ENCODE measurements at regions not wholly inside any gene's neighbourhood (a gene's known extent, or its start where the extent isn't known, plus 50 kb on each side); places are given as distances from the start of the nearest gene placed in this dataset.

GRCh38 chr3:194775266-194775665, 89.6 kb downstream of the FAM43A start:
- H3K4me3 ChIP-seq (ENCODE audit: low read length) = no peak overlapping the region
- DNase-seq = no peak
- no peaks in the 10 kb centered on the region for H3K27me3 ChIP-seq (ENCODE audit: low read length)
- no peaks in the 10 kb centered on the region for H3K9me3 ChIP-seq (ENCODE audit: low read length)
- H3K4me1 ChIP-seq (ENCODE audit: low read length) = peaks cover 18% of the 10 kb centered on the region
- H4K20me1 ChIP-seq (ENCODE audit: insufficient read depth, low read depth, low read length) = no peaks in the 10 kb centered on the region
- no peaks in the 10 kb centered on the region for H3K79me2 ChIP-seq (ENCODE audit: low read length)
- H3K27ac ChIP-seq (ENCODE audit: low read length) = no peak overlapping the region
- H3K9me2 ChIP-seq (replicated peaks; ENCODE audit: insufficient read depth, low read length) = no peaks in the 10 kb centered on the region
- H3K4me2 ChIP-seq (ENCODE audit: low read depth, low read length, poor library complexity, severe bottlenecking) = no peak overlapping the region
- H2AFZ ChIP-seq (ENCODE audit: low read length) = no peak overlapping the region
- no peaks in the 10 kb centered on the region for H3K36me3 ChIP-seq (ENCODE audit: insufficient read depth, low read length)
- no peak overlapping the region for H3K9ac ChIP-seq (ENCODE audit: low read length)

DNA sequence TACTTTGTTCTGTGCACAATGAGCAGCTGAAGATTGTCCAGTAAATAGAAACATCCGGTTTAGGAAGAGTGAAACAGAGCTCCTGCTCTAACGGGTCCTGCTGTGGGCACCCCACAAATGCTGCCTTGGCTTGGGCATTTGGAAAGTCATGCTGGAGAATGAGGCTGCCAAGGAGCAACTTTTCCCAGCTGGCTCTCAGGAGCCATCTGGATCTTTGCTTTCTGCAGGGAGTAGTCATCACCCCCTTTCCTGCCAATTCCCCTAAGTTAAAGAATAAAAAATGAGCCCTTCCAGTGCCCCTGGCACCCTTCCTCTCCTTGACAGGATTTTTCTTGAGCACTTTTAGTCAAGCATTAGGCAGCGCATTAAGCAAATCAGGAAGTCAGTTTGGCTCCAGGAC, 90.0 kb downstream of the FAM43A start:
- no peak overlapping the region for H3K4me2 ChIP-seq (ENCODE audit: low read depth, low read length, poor library complexity, severe bottlenecking)
- H3K36me3 ChIP-seq (ENCODE audit: insufficient read depth, low read length) = no peaks in the 10 kb centered on the region
- no peaks in the 10 kb centered on the region for H3K79me2 ChIP-seq (ENCODE audit: low read length)
- H3K9me3 ChIP-seq (ENCODE audit: low read length) = no peaks in the 10 kb centered on the region
- H3K4me3 ChIP-seq (ENCODE audit: low read length) = no peak overlapping the region
- no peak overlapping the region for H2AFZ ChIP-seq (ENCODE audit: low read length)
- no peak for DNase-seq
- H3K27ac ChIP-seq (ENCODE audit: low read length) = no peak overlapping the region
- no peaks in the 10 kb centered on the region for H4K20me1 ChIP-seq (ENCODE audit: insufficient read depth, low read depth, low read length)
- no peaks in the 10 kb centered on the region for H3K9me2 ChIP-seq (replicated peaks; ENCODE audit: insufficient read depth, low read length)
- H3K4me1 ChIP-seq (ENCODE audit: low read length) = peaks cover 18% of the 10 kb centered on the region
- H3K27me3 ChIP-seq (ENCODE audit: low read length) = no peaks in the 10 kb centered on the region
- H3K9ac ChIP-seq (ENCODE audit: low read length) = no peak overlapping the region

DNA sequence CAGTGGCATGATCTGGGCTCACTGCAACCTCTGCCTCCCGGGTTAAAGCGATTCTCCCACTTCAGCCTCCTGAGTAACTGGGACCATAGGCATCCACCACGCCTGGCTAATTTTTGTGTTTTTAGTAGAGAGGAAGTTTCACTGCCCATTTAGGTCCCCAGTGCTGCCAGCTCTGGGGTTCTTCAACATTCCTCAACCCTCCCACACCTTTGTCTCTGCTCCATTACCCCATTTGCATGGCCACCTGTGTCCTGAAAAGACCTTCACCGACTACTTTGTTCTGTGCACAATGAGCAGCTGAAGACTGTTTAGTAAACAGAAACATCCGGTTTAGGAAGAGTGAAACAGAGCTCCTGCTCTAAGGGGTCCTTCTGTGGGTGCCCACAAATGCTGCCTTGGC, 92.0 kb downstream of the FAM43A start:
- Histone ChIP-seq H3K4me1 (ENCODE audit: low read length) (peaks cover 17% of the 10 kb centered on the region), H4K20me1 (ENCODE audit: insufficient read depth, low read depth, low read length) (no peaks in the 10 kb centered on the region), H3K4me3 (ENCODE audit: low read length) (no peak overlapping the region), H3K27me3 (ENCODE audit: low read length) (no peaks in the 10 kb centered on the region), H3K9ac (ENCODE audit: low read length) (no peak overlapping the region), H3K36me3 (ENCODE audit: insufficient read depth, low read length) (no peaks in the 10 kb centered on the region), H3K9me3 (ENCODE audit: low read length) (no peaks in the 10 kb centered on the region), H3K9me2 (replicated peaks; ENCODE audit: insufficient read depth, low read length) (no peaks in the 10 kb centered on the region), H3K27ac (ENCODE audit: low read length) (no peak overlapping the region), H2AFZ (ENCODE audit: low read length) (no peak overlapping the region), H3K4me2 (ENCODE audit: low read depth, low read length, poor library complexity, severe bottlenecking) (no peak overlapping the region), H3K79me2 (ENCODE audit: low read length) (no peaks in the 10 kb centered on the region)
- DNase-seq = no peak

- Histone ChIP-seq H3K4me3 (ENCODE audit: low read length) (no peak overlapping the region), H4K20me1 (ENCODE audit: insufficient read depth, low read depth, low read length) (no peaks in the 10 kb centered on the region), H2AFZ (ENCODE audit: low read length) (no peak overlapping the region), H3K4me1 (ENCODE audit: low read length) (peaks cover 8% of the 10 kb centered on the region), H3K9me3 (ENCODE audit: low read length) (no peaks in the 10 kb centered on the region), H3K27ac (ENCODE audit: low read length) (no peak overlapping the region), H3K9ac (ENCODE audit: low read length) (no peak overlapping the region), H3K9me2 (replicated peaks; ENCODE audit: insufficient read depth, low read length) (no peaks in the 10 kb centered on the region), H3K36me3 (ENCODE audit: insufficient read depth, low read length) (no peaks in the 10 kb centered on the region), H3K79me2 (ENCODE audit: low read length) (no peaks in the 10 kb centered on the region), H3K27me3 (ENCODE audit: low read length) (peaks cover 2% of the 10 kb centered on the region; the same call in 1 of the 2 replicates), H3K4me2 (ENCODE audit: low read depth, low read length, poor library complexity, severe bottlenecking) (no peak overlapping the region)
- DNase-seq = no peak
These were observed 94.1 kb downstream of the FAM43A start for GRCh38 chr3:194779729-194780224.

GRCh38 chr3:194780706-194781105, 95.0 kb downstream of the FAM43A start:
- Histone ChIP-seq H3K79me2 (ENCODE audit: low read length) (no peaks in the 10 kb centered on the region), H2AFZ (ENCODE audit: low read length) (no peak overlapping the region), H3K9ac (ENCODE audit: low read length) (no peak overlapping the region), H3K9me3 (ENCODE audit: low read length) (no peaks in the 10 kb centered on the region), H3K27me3 (ENCODE audit: low read length) (peaks cover 2% of the 10 kb centered on the region; the same call in 1 of the 2 replicates), H3K4me2 (ENCODE audit: low read depth, low read length, poor library complexity, severe bottlenecking) (no peak overlapping the region), H3K4me1 (ENCODE audit: low read length) (peaks cover 15% of the 10 kb centered on the region), H3K27ac (ENCODE audit: low read length) (no peak overlapping the region), H4K20me1 (ENCODE audit: insufficient read depth, low read depth, low read length) (no peaks in the 10 kb centered on the region), H3K9me2 (replicated peaks; ENCODE audit: insufficient read depth, low read length) (no peaks in the 10 kb centered on the region), H3K36me3 (ENCODE audit: insufficient read depth, low read length) (no peaks in the 10 kb centered on the region), H3K4me3 (ENCODE audit: low read length) (no peak overlapping the region)
- no peak for DNase-seq

DNA sequence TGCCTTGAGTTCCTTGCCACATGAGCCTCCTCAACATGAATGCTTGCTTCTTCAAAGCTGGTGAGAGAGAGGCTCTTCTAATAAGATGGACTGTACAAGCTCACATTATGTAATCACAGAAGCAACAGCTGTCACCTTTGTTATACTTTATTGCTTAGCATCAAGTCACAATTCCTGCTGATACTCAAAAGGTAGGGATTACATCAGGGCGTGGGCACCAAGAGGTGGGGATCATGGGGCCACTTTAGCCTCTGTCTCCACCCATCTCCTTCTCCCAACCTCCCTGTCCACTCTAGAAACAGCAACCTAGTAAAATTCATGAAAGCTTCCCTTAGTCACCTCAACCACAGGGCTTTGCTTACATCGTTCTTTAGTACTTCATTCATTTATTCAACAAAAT, 95.9 kb downstream of the FAM43A start:
- no peaks in the 10 kb centered on the region for H3K36me3 ChIP-seq (ENCODE audit: insufficient read depth, low read length)
- no peaks in the 10 kb centered on the region for H3K9me2 ChIP-seq (replicated peaks; ENCODE audit: insufficient read depth, low read length)
- H3K4me3 ChIP-seq (ENCODE audit: low read length) = no peak overlapping the region
- no peaks in the 10 kb centered on the region for H4K20me1 ChIP-seq (ENCODE audit: insufficient read depth, low read depth, low read length)
- H3K27me3 ChIP-seq (ENCODE audit: low read length) = peaks cover 2% of the 10 kb centered on the region; the same call in 1 of the 2 replicates
- no peak overlapping the region for H3K9ac ChIP-seq (ENCODE audit: low read length)
- no peak overlapping the region for H2AFZ ChIP-seq (ENCODE audit: low read length)
- H3K4me2 ChIP-seq (ENCODE audit: low read depth, low read length, poor library complexity, severe bottlenecking) = no peak overlapping the region
- no peak overlapping the region for H3K27ac ChIP-seq (ENCODE audit: low read length)
- no peaks in the 10 kb centered on the region for H3K79me2 ChIP-seq (ENCODE audit: low read length)
- peaks cover 15% of the 10 kb centered on the region for H3K4me1 ChIP-seq (ENCODE audit: low read length)
- H3K9me3 ChIP-seq (ENCODE audit: low read length) = no peaks in the 10 kb centered on the region
- DNase-seq = no peak

GRCh38 chr3:194782698-194783404, 97.2 kb downstream of the FAM43A start:
- H3K9me3 ChIP-seq (ENCODE audit: low read length) = no peaks in the 10 kb centered on the region
- H3K4me3 ChIP-seq (ENCODE audit: low read length) = no peak overlapping the region
- H4K20me1 ChIP-seq (ENCODE audit: insufficient read depth, low read depth, low read length) = no peaks in the 10 kb centered on the region
- H3K27me3 ChIP-seq (ENCODE audit: low read length) = peaks cover 2% of the 10 kb centered on the region; the same call in 1 of the 2 replicates
- H3K36me3 ChIP-seq (ENCODE audit: insufficient read depth, low read length) = no peaks in the 10 kb centered on the region
- no peak overlapping the region for H3K27ac ChIP-seq (ENCODE audit: low read length)
- no peak overlapping the region for H2AFZ ChIP-seq (ENCODE audit: low read length)
- no peak overlapping the region for H3K9ac ChIP-seq (ENCODE audit: low read length)
- no peak overlapping the region for H3K4me2 ChIP-seq (ENCODE audit: low read depth, low read length, poor library complexity, severe bottlenecking)
- H3K9me2 ChIP-seq (replicated peaks; ENCODE audit: insufficient read depth, low read length) = no peaks in the 10 kb centered on the region
- H3K4me1 ChIP-seq (ENCODE audit: low read length) = peaks cover 10% of the 10 kb centered on the region
- no peak for DNase-seq
- H3K79me2 ChIP-seq (ENCODE audit: low read length) = no peaks in the 10 kb centered on the region

DNA sequence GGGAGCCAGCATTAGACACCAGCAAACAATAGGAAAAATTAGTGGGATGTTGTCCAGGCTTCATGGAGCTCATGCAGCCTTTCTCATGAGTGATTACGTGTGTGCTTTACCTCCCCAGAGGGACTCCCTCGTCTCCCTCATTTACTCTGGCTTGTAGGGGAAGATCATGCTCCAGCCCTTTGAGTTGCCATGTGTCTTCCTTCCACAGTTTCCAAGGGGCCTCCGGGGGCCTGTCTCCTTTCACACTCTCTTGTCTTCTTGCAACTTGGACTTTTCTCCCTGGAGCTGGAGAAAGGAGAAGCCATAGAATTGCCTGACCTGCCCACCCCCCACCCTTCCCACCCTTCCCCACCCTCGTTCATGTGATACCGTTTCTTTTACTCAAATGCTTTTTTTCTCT, 98.7 kb downstream of the FAM43A start:
- H3K27me3 ChIP-seq (ENCODE audit: low read length) = peaks cover 2% of the 10 kb centered on the region; the same call in 1 of the 2 replicates
- H3K9ac ChIP-seq (ENCODE audit: low read length) = no peak overlapping the region
- H3K4me3 ChIP-seq (ENCODE audit: low read length) = no peak overlapping the region
- H3K79me2 ChIP-seq (ENCODE audit: low read length) = no peaks in the 10 kb centered on the region
- H3K9me3 ChIP-seq (ENCODE audit: low read length) = no peaks in the 10 kb centered on the region
- H2AFZ ChIP-seq (ENCODE audit: low read length) = no peak overlapping the region
- H3K4me1 ChIP-seq (ENCODE audit: low read length) = peaks cover 10% of the 10 kb centered on the region
- no peak for DNase-seq
- H3K4me2 ChIP-seq (ENCODE audit: low read depth, low read length, poor library complexity, severe bottlenecking) = no peak overlapping the region
- no peak overlapping the region for H3K27ac ChIP-seq (ENCODE audit: low read length)
- no peaks in the 10 kb centered on the region for H3K36me3 ChIP-seq (ENCODE audit: insufficient read depth, low read length)
- no peaks in the 10 kb centered on the region for H3K9me2 ChIP-seq (replicated peaks; ENCODE audit: insufficient read depth, low read length)
- no peaks in the 10 kb centered on the region for H4K20me1 ChIP-seq (ENCODE audit: insufficient read depth, low read depth, low read length)
